GM23338 (cell line): ENCODE measurements at regions not wholly inside any gene's neighbourhood (a gene's known extent, or its start where the extent isn't known, plus 50 kb on each side); places are given as distances from the start of the nearest gene placed in this dataset.
"Not testable (repeated sequence)": the region's sequence is repeated elsewhere in the genome, so short reads cannot be mapped to it uniquely, and the experiment has no call there.

Source experiments
- ATAC-seq: fragments of 200-7000 bp; cut with Tn5 transposase; 3 replicates; pipeline ENCODE4 v1.9.1; 2020
- DNase-seq: peaks from one replicate; pipeline ENCODE4 v3.0.0-alpha.2; 2015; ENCODE audit warnings: low spot score
- H2AFZ ChIP-seq: fragments of 200-600 bp; sonication (generic); 2 replicates; pipeline ENCODE4 v1.8.0; 2016; ENCODE audit warnings: antibody characterized with exemption, mild to moderate bottlenecking, moderate library complexity
- H3F3A ChIP-seq: fragments of 200-600 bp; sonication (generic); replicated peaks from 2 replicates; pipeline ENCODE4 v1.8.0; 2017; ENCODE audit warnings: antibody characterized with exemption, mixed run types, low read depth
- H3K27ac ChIP-seq: fragments of 200-600 bp; sonication (generic); 2 replicates; pipeline ENCODE4 v1.6.1; 2016; ENCODE audit warnings: low read depth
- H3K27me3 ChIP-seq: fragments of 200-600 bp; sonication (generic); 2 replicates; pipeline ENCODE4 v1.8.0; 2016; ENCODE audit warnings: mild to moderate bottlenecking, mixed run types, moderate library complexity; ENCODE audit not compliant: insufficient read depth
- H3K36me3 ChIP-seq: fragments of 200-600 bp; sonication (generic); 2 replicates; pipeline ENCODE4 v1.8.0; 2016; ENCODE audit warnings: mild to moderate bottlenecking; ENCODE audit not compliant: insufficient read depth
- H3K4me1 ChIP-seq: fragments of 200-600 bp; sonication (generic); 2 replicates; pipeline ENCODE4 v1.8.0; 2016; ENCODE audit warnings: mild to moderate bottlenecking, moderate library complexity; ENCODE audit not compliant: insufficient read depth
- H3K4me2 ChIP-seq: fragments of 200-600 bp; sonication (generic); 2 replicates; pipeline ENCODE4 v1.7.1; 2017; ENCODE audit warnings: mixed run types
- H3K4me3 ChIP-seq: fragments of 200-600 bp; sonication (generic); 2 replicates; pipeline ENCODE4 v1.6.1; 2016; ENCODE audit warnings: mixed run types
- H3K79me2 ChIP-seq: fragments of 200-600 bp; sonication (generic); replicated peaks from 2 replicates; pipeline ENCODE4 v1.8.0; 2017; ENCODE audit warnings: mild to moderate bottlenecking; ENCODE audit not compliant: insufficient read depth
- H3K9me2 ChIP-seq: fragments of 200-600 bp; sonication (generic); 2 replicates; pipeline ENCODE4 v1.8.0; 2017; ENCODE audit not compliant: insufficient read depth
- H4K20me1 ChIP-seq: fragments of 200-600 bp; sonication (generic); replicated peaks from 2 replicates; pipeline ENCODE4 v1.8.0; 2017; ENCODE audit warnings: mild to moderate bottlenecking; ENCODE audit not compliant: insufficient read depth
- H3K27ac Mint-ChIP-seq: 2 replicates; pipeline ENCODE4 v1.8.0; 2020; ENCODE audit warnings: inconsistent platforms, mild to moderate bottlenecking, moderate library complexity, mixed read lengths
- H3K27me3 Mint-ChIP-seq: 3 replicates; pipeline ENCODE4 v1.8.0; 2022; ENCODE audit warnings: low read depth, mild to moderate bottlenecking, moderate library complexity, mixed read lengths, inconsistent platforms; ENCODE audit not compliant: insufficient read depth, poor library complexity
- H3K36me3 Mint-ChIP-seq: 3 replicates; pipeline ENCODE4 v1.8.0; 2021; ENCODE audit warnings: low read depth, mild to moderate bottlenecking, inconsistent platforms, moderate library complexity, mixed read lengths
- H3K4me1 Mint-ChIP-seq: 3 replicates; pipeline ENCODE4 v1.8.0; 2020; ENCODE audit warnings: mild to moderate bottlenecking, inconsistent platforms, mixed read lengths
- H3K4me3 Mint-ChIP-seq: 3 replicates; pipeline ENCODE4 v1.8.0; 2021; ENCODE audit warnings: moderate library complexity, mild to moderate bottlenecking, inconsistent platforms, mixed read lengths
- H3K9me3 Mint-ChIP-seq: 3 replicates; pipeline ENCODE4 v1.8.0; 2020; ENCODE audit warnings: moderate library complexity, mild to moderate bottlenecking, inconsistent platforms, mixed read lengths
- NANOG ChIP-seq: IDR thresholded peaks from 2 replicates; pipeline ENCODE4 v1.6.1; 2016; ENCODE audit warnings: antibody characterized with exemption, borderline replicate concordance

DNA sequence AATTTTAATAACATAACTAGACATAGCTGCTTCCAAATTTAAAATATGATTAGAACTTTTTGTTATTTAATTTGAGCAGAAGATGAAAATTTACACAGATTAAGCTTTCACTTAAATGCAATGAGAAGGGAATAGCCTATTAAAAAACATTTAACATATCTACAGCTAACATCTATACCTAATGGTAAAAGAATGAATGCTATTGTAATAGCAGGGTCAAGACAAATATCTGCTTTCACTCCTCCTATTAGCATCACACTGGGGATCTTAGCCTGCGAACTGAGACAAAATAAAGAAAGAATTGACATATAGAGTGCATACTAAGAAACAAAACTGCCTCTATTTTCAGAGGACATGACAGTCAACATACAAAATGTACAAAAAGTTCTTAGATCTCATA lies 316.7 kb upstream of the PCDH11Y start:
- H3K36me3 ChIP-seq, H3K4me1 Mint-ChIP-seq: not testable (repeated sequence)
- TF ChIP-seq NANOG, result peak; percentile 90

More for the DNA sequence above, 316.7 kb upstream of the PCDH11Y start:
- not testable (repeated sequence) for H3F3A ChIP-seq, H3K4me1 ChIP-seq, H3K27me3 ChIP-seq, H3K79me2 ChIP-seq, H3K36me3 Mint-ChIP-seq, H3K4me3 Mint-ChIP-seq, H3K27ac Mint-ChIP-seq, H3K4me3 ChIP-seq, H3K27me3 Mint-ChIP-seq, H4K20me1 ChIP-seq, H3K27ac ChIP-seq, H3K9me3 Mint-ChIP-seq, H2AFZ ChIP-seq, H3K9me2 ChIP-seq
- peak overlapping the region; percentile 49; the same call in 1 of the 2 replicates for H3K4me2 ChIP-seq
- ATAC-seq (peak; percentile 58; the same call in 2 of the 3 replicates), DNase-seq (peak; percentile 5)
